ENCODE measurements at regions not wholly inside any gene's neighbourhood (a gene's known extent, or its start where the extent isn't known, plus 50 kb on each side); places are given as distances from the start of the nearest gene placed in this dataset.

- DNase-seq (ENCODE audit: low read depth) (no peak), FAIRE-seq (no peak)
- no peak for TF ChIP-seq CTCF (IDR thresholded peaks at IDR 0.05; ENCODE audit: insufficient read depth, low read length, severe bottlenecking)
- H3K36me3 ChIP-seq (ENCODE audit: control insufficient read depth, insufficient read depth, low read length) = no peaks in the 10 kb centered on the region
- no peak overlapping the region for H3K4me3 ChIP-seq (ENCODE audit: low read depth, low read length)
- H3K27me3 ChIP-seq (ENCODE audit: control insufficient read depth, insufficient read depth, low read length) = no peaks in the 10 kb centered on the region
Observed at GRCh38 chrX:30949554-30949953, 60.5 kb upstream of the TAB3 start.

- TF ChIP-seq CTCF (IDR thresholded peaks at IDR 0.05; ENCODE audit: insufficient read depth, low read length, severe bottlenecking) = no peak
- FAIRE-seq (no peak), DNase-seq (ENCODE audit: low read depth) (no peak)
- no peaks in the 10 kb centered on the region for H3K27me3 ChIP-seq (ENCODE audit: control insufficient read depth, insufficient read depth, low read length)
- no peaks in the 10 kb centered on the region for H3K36me3 ChIP-seq (ENCODE audit: control insufficient read depth, insufficient read depth, low read length)
- no peak overlapping the region for H3K4me3 ChIP-seq (ENCODE audit: low read depth, low read length)
Observed at GRCh38 chrX:30948626-30949025, 59.6 kb upstream of the TAB3 start.

- FAIRE-seq = no peak
- no peak for TF ChIP-seq CTCF (IDR thresholded peaks at IDR 0.05; ENCODE audit: insufficient read depth, low read length, severe bottlenecking)
Observed at GRCh38 chrX:30948051-30948450, 59.0 kb upstream of the TAB3 start.

GRCh38 chrX:30943984-30944383 lies 54.9 kb upstream of the TAB3 start:
- TF ChIP-seq CTCF (IDR thresholded peaks at IDR 0.05; ENCODE audit: insufficient read depth, low read length, severe bottlenecking) = no peak
- no peaks in the 10 kb centered on the region for H3K27me3 ChIP-seq (ENCODE audit: control insufficient read depth, insufficient read depth, low read length)
- FAIRE-seq (no peak), DNase-seq (ENCODE audit: low read depth) (no peak)
- H3K36me3 ChIP-seq (ENCODE audit: control insufficient read depth, insufficient read depth, low read length) = no peaks in the 10 kb centered on the region
- no peak overlapping the region for H3K4me3 ChIP-seq (ENCODE audit: low read depth, low read length)

More at GRCh38 chrX:30948051-30948450, 59.0 kb upstream of the TAB3 start:
- no peak overlapping the region for H3K4me3 ChIP-seq (ENCODE audit: low read depth, low read length)
- no peak for DNase-seq (ENCODE audit: low read depth)
- no peaks in the 10 kb centered on the region for H3K27me3 ChIP-seq (ENCODE audit: control insufficient read depth, insufficient read depth, low read length)
- no peaks in the 10 kb centered on the region for H3K36me3 ChIP-seq (ENCODE audit: control insufficient read depth, insufficient read depth, low read length)

- Histone ChIP-seq H3K4me3 (ENCODE audit: low read depth, low read length) (no peak overlapping the region), H3K27me3 (ENCODE audit: control insufficient read depth, insufficient read depth, low read length) (no peaks in the 10 kb centered on the region), H3K36me3 (ENCODE audit: control insufficient read depth, insufficient read depth, low read length) (no peaks in the 10 kb centered on the region)
- FAIRE-seq (no peak), DNase-seq (ENCODE audit: low read depth) (peak; percentile 3)
- TF ChIP-seq CTCF (IDR thresholded peaks at IDR 0.05; ENCODE audit: insufficient read depth, low read length, severe bottlenecking) = no peak
Observed at GRCh38 chrX:30941898-30942297, 52.8 kb upstream of the TAB3 start.

- no peak overlapping the region for H3K4me3 ChIP-seq (ENCODE audit: low read depth, low read length)
- DNase-seq (ENCODE audit: low read depth) = peak; percentile 5
- peak; percentile 36 for FAIRE-seq
- no peaks in the 10 kb centered on the region for H3K36me3 ChIP-seq (ENCODE audit: control insufficient read depth, insufficient read depth, low read length)
- no peak for TF ChIP-seq CTCF (IDR thresholded peaks at IDR 0.05; ENCODE audit: insufficient read depth, low read length, severe bottlenecking)
- no peaks in the 10 kb centered on the region for H3K27me3 ChIP-seq (ENCODE audit: control insufficient read depth, insufficient read depth, low read length)
Observed at GRCh38 chrX:30939928-30940327, 50.9 kb upstream of the TAB3 start.
